Liver (tissue), 8 donors: ENCODE measurements at regions not wholly inside any gene's neighbourhood (a gene's known extent, or its start where the extent isn't known, plus 50 kb on each side); places are given as distances from the start of the nearest gene placed in this dataset.

Experiments
- DNase-seq: peaks from one replicate; pipeline ENCODE4 v3.0.0-alpha.2; 2017; ENCODE audit warnings: low spot score
- H3K27ac ChIP-seq, 2 donors: one replicate each; pipeline ENCODE4 v1.7.0; 2013; ENCODE audit warnings: inconsistent platforms in 2 of 2, low read length in 2 of 2, control low read depth in 1 of 2, low read depth in 1 of 2, mild to moderate bottlenecking in 1 of 2
- H3K27me3 ChIP-seq, 4 donors: one replicate each; pipeline versions ENCODE4 v1.6.1 to v1.7.0; 2013; ENCODE audit warnings: low read length in 3 of 4, inconsistent platforms in 1 of 4, mild to moderate bottlenecking in 1 of 4, moderate library complexity in 1 of 4; ENCODE audit not compliant: control insufficient read depth in 4 of 4, insufficient read depth in 4 of 4
- H3K36me3 ChIP-seq, 4 donors: one replicate each; pipeline versions ENCODE4 v1.6.1 to v1.7.0; 2013; ENCODE audit warnings: low read length in 3 of 4, mild to moderate bottlenecking in 3 of 4, low read depth in 1 of 4, moderate library complexity in 1 of 4; ENCODE audit not compliant: control insufficient read depth in 4 of 4, insufficient read depth in 3 of 4
- H3K4me1 ChIP-seq, 4 donors: one replicate each; pipeline versions ENCODE4 v1.6.1 to v1.7.0; 2013; ENCODE audit warnings: low read length in 3 of 4, mild to moderate bottlenecking in 3 of 4, moderate library complexity in 1 of 4; ENCODE audit not compliant: control insufficient read depth in 4 of 4, insufficient read depth in 4 of 4
- H3K4me3 ChIP-seq, 3 donors: one replicate each; pipeline versions ENCODE4 v1.6.1 to v1.7.0; 2013; ENCODE audit warnings: low read length in 3 of 3, control low read depth in 1 of 3, low read depth in 1 of 3, mild to moderate bottlenecking in 1 of 3
- H3K9ac ChIP-seq, 2 donors: one replicate each; pipeline ENCODE4 v1.7.0; 2013; ENCODE audit warnings: low read length in 2 of 2, mild to moderate bottlenecking in 2 of 2, moderate library complexity in 2 of 2, control low read depth in 1 of 2, low read depth in 1 of 2
- H3K9me3 ChIP-seq, 4 donors: one replicate each; pipeline versions ENCODE4 v1.6.1 to v1.7.0; 2013; ENCODE audit warnings: low read length in 3 of 4; ENCODE audit not compliant: control insufficient read depth in 4 of 4
- EGR1 ChIP-seq, 2 donors: IDR thresholded peaks; 2 replicates each; pipeline ENCODE4 v1.6.1; 2016 to 2018; ENCODE audit warnings: antibody characterized with exemption in 2 of 2, low read depth in 2 of 2
- FOXA1 ChIP-seq: IDR thresholded peaks from 2 replicates; pipeline ENCODE4 v1.6.1; 2016; ENCODE audit warnings: antibody characterized with exemption
- FOXA2 ChIP-seq: IDR thresholded peaks from 2 replicates; pipeline ENCODE4 v1.6.1; 2016; ENCODE audit warnings: antibody characterized with exemption
- GABPA ChIP-seq, 2 donors: IDR thresholded peaks in 1 of 2; conservative IDR thresholded peaks in 1 of 2; 2 replicates each; pipeline ENCODE4 v1.6.1; 2016; ENCODE audit warnings: antibody characterized with exemption in 2 of 2, mild to moderate bottlenecking in 1 of 2, moderate library complexity in 1 of 2
- HNF4A ChIP-seq, 2 donors: conservative IDR thresholded peaks; 2 replicates each; pipeline ENCODE4 v1.6.1; 2016; ENCODE audit warnings: antibody characterized with exemption in 2 of 2, mild to moderate bottlenecking in 2 of 2
- HNF4G ChIP-seq: IDR thresholded peaks from 2 replicates; pipeline ENCODE4 v1.6.1; 2016; ENCODE audit warnings: antibody characterized with exemption
- JUND ChIP-seq, 2 donors: IDR thresholded peaks; 2 replicates each; pipeline ENCODE4 v1.6.1; 2016; ENCODE audit warnings: antibody characterized with exemption in 2 of 2
- NR2F2 ChIP-seq: IDR thresholded peaks from 2 replicates; pipeline ENCODE4 v1.6.1; 2016; ENCODE audit warnings: antibody characterized with exemption
- RAD21 ChIP-seq, 2 donors: IDR thresholded peaks; 2 replicates each; pipeline ENCODE4 v1.6.1; 2016; ENCODE audit warnings: antibody characterized with exemption in 2 of 2, mild to moderate bottlenecking in 2 of 2
- RXRA ChIP-seq, 2 donors: IDR thresholded peaks; 2 replicates each; pipeline ENCODE4 v1.6.1; 2017 to 2018; ENCODE audit warnings: antibody characterized with exemption in 2 of 2, mild to moderate bottlenecking in 1 of 2
- SP1 ChIP-seq: IDR thresholded peaks from 2 replicates; pipeline ENCODE4 v1.6.1; 2018; ENCODE audit warnings: antibody characterized with exemption, mild to moderate bottlenecking
- TAF1 ChIP-seq: conservative IDR thresholded peaks from 2 replicates; pipeline ENCODE4 v1.6.1; 2016; ENCODE audit warnings: antibody characterized with exemption, mild to moderate bottlenecking
- ZBTB33 ChIP-seq: IDR thresholded peaks from 2 replicates; pipeline ENCODE4 v1.6.1; 2016; ENCODE audit warnings: antibody characterized with exemption
- WGBS: extraction: QIAGEN DNeasy Blood & Tissue Kit; methylation state at CpG from one replicate; pipeline ENCODE4 v1.1.7; 2013; 5-methylcytosine and 5-hydroxymethylcytosine counted together
- TF ChIP-seq, protein P1 (sequence below): fragments of 150-350 bp; IDR thresholded peaks from 2 replicates; pipeline ENCODE4 v1.5.1; 2017; ENCODE audit warnings: improper control_type of control experiment, low read depth, low read length; ENCODE audit not compliant: missing input control
- TF ChIP-seq, protein P2 (sequence below): IDR thresholded peaks from 2 replicates; pipeline ENCODE4 v1.6.1; 2016; ENCODE audit warnings: antibody characterized with exemption
- donor health status: healthy.
- donor health status: healthy.
- donor health status: healthy.
- donor health status: healthy.
- donor health status: healthy.

- peaks cover 1 to 22% (median 11%) of the 10 kb centered on the region in 4 donors for H3K4me1 ChIP-seq
- no peak overlapping the region for H3K4me3 ChIP-seq
- H3K27ac ChIP-seq, result no peak overlapping the region
- TF ChIP-seq NR2F2 (no peak), FOXA2 (no peak), HNF4G (no peak), SP1 (no peak), JUND (IDR thresholded peaks at IDR 0.05) (no peak)
- TF ChIP-seq, protein P1, sequence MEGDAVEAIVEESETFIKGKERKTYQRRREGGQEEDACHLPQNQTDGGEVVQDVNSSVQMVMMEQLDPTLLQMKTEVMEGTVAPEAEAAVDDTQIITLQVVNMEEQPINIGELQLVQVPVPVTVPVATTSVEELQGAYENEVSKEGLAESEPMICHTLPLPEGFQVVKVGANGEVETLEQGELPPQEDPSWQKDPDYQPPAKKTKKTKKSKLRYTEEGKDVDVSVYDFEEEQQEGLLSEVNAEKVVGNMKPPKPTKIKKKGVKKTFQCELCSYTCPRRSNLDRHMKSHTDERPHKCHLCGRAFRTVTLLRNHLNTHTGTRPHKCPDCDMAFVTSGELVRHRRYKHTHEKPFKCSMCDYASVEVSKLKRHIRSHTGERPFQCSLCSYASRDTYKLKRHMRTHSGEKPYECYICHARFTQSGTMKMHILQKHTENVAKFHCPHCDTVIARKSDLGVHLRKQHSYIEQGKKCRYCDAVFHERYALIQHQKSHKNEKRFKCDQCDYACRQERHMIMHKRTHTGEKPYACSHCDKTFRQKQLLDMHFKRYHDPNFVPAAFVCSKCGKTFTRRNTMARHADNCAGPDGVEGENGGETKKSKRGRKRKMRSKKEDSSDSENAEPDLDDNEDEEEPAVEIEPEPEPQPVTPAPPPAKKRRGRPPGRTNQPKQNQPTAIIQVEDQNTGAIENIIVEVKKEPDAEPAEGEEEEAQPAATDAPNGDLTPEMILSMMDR, result no peak
- 94% methylated on average over 3 of the region's 3 CpGs for WGBS
- H3K9ac ChIP-seq, result no peak overlapping the region
- no peaks in the 10 kb centered on the region for H3K9me3 ChIP-seq
- no peak for DNase-seq
- H3K27me3 ChIP-seq, result no peaks in the 10 kb centered on the region
- H3K36me3 ChIP-seq, result no peaks in the 10 kb centered on the region
These were observed 398.7 kb downstream of the SHQ1 start for GRCh38 chr3:72449551-72449950.

DNA sequence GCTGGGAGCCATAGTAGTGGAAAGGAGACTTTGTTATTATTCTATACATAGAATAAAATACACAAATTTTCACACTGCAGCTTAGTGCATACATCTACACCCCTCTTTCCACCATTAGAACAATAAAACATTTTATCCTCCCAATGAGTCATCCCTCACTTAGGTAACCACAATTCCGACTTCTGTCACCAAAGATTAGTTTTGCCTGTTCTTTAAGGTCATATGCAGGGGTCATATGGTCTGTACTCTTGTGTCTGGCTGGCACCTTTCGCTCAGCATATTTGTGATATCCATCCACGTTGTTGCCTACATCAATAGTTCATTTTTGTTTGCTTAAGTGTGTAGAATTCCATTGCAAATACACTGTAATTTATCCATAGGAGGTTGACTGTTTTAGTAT lies 399.4 kb downstream of the SHQ1 start:
- no peaks in the 10 kb centered on the region for H3K27me3 ChIP-seq
- TF ChIP-seq FOXA1 (no peak), RAD21 (IDR thresholded peaks at IDR 0.05) (no peak), TAF1 (no peak)
- TF ChIP-seq, protein P2, sequence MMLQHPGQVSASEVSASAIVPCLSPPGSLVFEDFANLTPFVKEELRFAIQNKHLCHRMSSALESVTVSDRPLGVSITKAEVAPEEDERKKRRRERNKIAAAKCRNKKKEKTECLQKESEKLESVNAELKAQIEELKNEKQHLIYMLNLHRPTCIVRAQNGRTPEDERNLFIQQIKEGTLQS, result no peak
- H3K4me3 ChIP-seq, result no peak overlapping the region
- H3K9ac ChIP-seq, result no peak overlapping the region
- WGBS, result 81% methylated on average over 3 of the region's 3 CpGs
- no peaks in the 10 kb centered on the region for H3K36me3 ChIP-seq
- peaks cover 1 to 26% (median 13%) of the 10 kb centered on the region in 4 donors for H3K4me1 ChIP-seq
- no peak overlapping the region for H3K27ac ChIP-seq
- no peak for DNase-seq
- H3K9me3 ChIP-seq, result no peaks in the 10 kb centered on the region

- no peak overlapping the region for H3K4me3 ChIP-seq
These were observed 399.8 kb downstream of the SHQ1 start for GRCh38 chr3:72448375-72448823.

More at GRCh38 chr3:72448375-72448823, 399.8 kb downstream of the SHQ1 start:
- 84% methylated on average over 8 of the region's 8 CpGs for WGBS
- TF ChIP-seq GABPA (IDR thresholded peaks at IDR 0.05 in 1 of 2, conservative IDR thresholded peaks at IDR 0.05 in 1 of 2), result no peak
- TF ChIP-seq, protein P2, result no peak
- TF ChIP-seq FOXA2, result no peak
- no peak for TF ChIP-seq ZBTB33
- TF ChIP-seq EGR1 (IDR thresholded peaks at IDR 0.05; ENCODE audit: low read depth in 2 of 2), result no peak
- TF ChIP-seq RXRA (IDR thresholded peaks at IDR 0.05), result peak in 1 of 2 donors; percentile 23
- no peak for TF ChIP-seq NR2F2
- TF ChIP-seq, protein P1, result no peak
- TF ChIP-seq HNF4A (conservative IDR thresholded peaks at IDR 0.05), result peak in 1 of 2 donors; percentile 5
- Histone ChIP-seq H3K27ac (no peak overlapping the region), H3K36me3 (no peaks in the 10 kb centered on the region), H3K9ac (no peak overlapping the region), H3K9me3 (no peaks in the 10 kb centered on the region), H3K27me3 (no peaks in the 10 kb centered on the region), H3K4me1 (peaks cover 1 to 31% (median 15%) of the 10 kb centered on the region in 4 donors)
- DNase-seq, result no peak
